PC-3 (cell line): ENCODE measurements at regions not wholly inside any gene's neighbourhood (a gene's known extent, or its start where the extent isn't known, plus 50 kb on each side); places are given as distances from the start of the nearest gene placed in this dataset.

ENCODE experiments used
- ATAC-seq: fragments of 200-7000 bp; cut with Tn5 transposase; 2 replicates; pipeline ENCODE4 v1.9.1; 2020; ENCODE audit warnings: mild to moderate bottlenecking, moderate library complexity
- BruUV-seq: library from RNA; stranded (reverse); fragments of 400-500 nt; replicated peaks from 2 replicates; lab custom pipeline; 2021; lab: Mats Ljungman, UMichigan
- CTCF ChIA-PET: fragments of 300-600 bp; sonication (Branson Sonifier 250); formaldehyde crosslinking; loops from one replicate; lab custom pipeline; 2022; ENCODE audit warnings: antibody characterized with exemption; lab: Charles Lee
- POLR2A ChIA-PET: fragments of 300-600 bp; sonication (Branson Sonifier 250); formaldehyde crosslinking; loops from one replicate; lab custom pipeline; 2022; ENCODE audit warnings: antibody characterized with exemption; ENCODE audit not compliant: unreplicated experiment; lab: Charles Lee
- DNase-seq: peaks from one replicate; pipeline ENCODE4 v3.0.0-alpha.2; 2015
- H2AFZ ChIP-seq: fragments of 300-600 bp; sonication (generic); 2 replicates; pipeline ENCODE4 v1.6.0; 2016; ENCODE audit warnings: antibody characterized with exemption, low read length
- H3F3A ChIP-seq: fragments of 300-600 bp; sonication (generic); one replicate; pipeline ENCODE4 v1.6.0; 2017; ENCODE audit warnings: antibody characterized with exemption, low read length, control low read depth, mild to moderate bottlenecking; ENCODE audit not compliant: unreplicated experiment
- H3K27ac ChIP-seq: fragments of 300-600 bp; sonication (generic); 2 replicates; pipeline ENCODE4 v1.5.1; 2016; ENCODE audit warnings: mild to moderate bottlenecking, low read length
- H3K27me3 ChIP-seq: fragments of 300-600 bp; sonication (generic); 2 replicates; pipeline ENCODE4 v1.6.1; 2016; ENCODE audit warnings: low read length, mixed read lengths
- H3K36me3 ChIP-seq: fragments of 300-600 bp; sonication (generic); 2 replicates; pipeline ENCODE4 v1.6.1; 2016; ENCODE audit warnings: low read depth, mixed run types, low read length, mixed read lengths
- H3K4me1 ChIP-seq: fragments of 300-600 bp; sonication (generic); 2 replicates; pipeline ENCODE4 v1.5.1; 2016; ENCODE audit warnings: low read length; ENCODE audit not compliant: insufficient read depth
- H3K4me2 ChIP-seq: fragments of 300-600 bp; sonication (generic); 2 replicates; pipeline ENCODE4 v1.6.0; 2016; ENCODE audit warnings: low read length
- H3K4me3 ChIP-seq: fragments of 300-600 bp; sonication (generic); 2 replicates; pipeline ENCODE4 v1.5.1; 2016; ENCODE audit warnings: mild to moderate bottlenecking, low read length, mixed read lengths
- H3K79me2 ChIP-seq: fragments of 300-600 bp; sonication (generic); 2 replicates; pipeline ENCODE4 v1.6.1; 2017; ENCODE audit warnings: low read length, mixed read lengths
- H3K9ac ChIP-seq: fragments of 300-600 bp; sonication (generic); 2 replicates; pipeline ENCODE4 v1.6.0; 2016; ENCODE audit warnings: mild to moderate bottlenecking, low read length
- H3K9me2 ChIP-seq: fragments of 300-600 bp; sonication (generic); replicated peaks from 2 replicates; pipeline ENCODE4 v1.6.1; 2016; ENCODE audit warnings: mixed run types, low read length, mixed read lengths
- H3K9me3 ChIP-seq: fragments of 300-600 bp; sonication (generic); 2 replicates; pipeline ENCODE4 v1.6.1; 2016; ENCODE audit warnings: low read length, mixed read lengths
- H4K20me1 ChIP-seq: fragments of 300-600 bp; sonication (generic); 2 replicates; pipeline ENCODE4 v1.6.1; 2016; ENCODE audit warnings: low read length, mixed read lengths
- EZH2 ChIP-seq: fragments of 300-600 bp; sonication (generic); IDR thresholded peaks from one replicate; pipeline ENCODE4 v1.6.1; 2017; ENCODE audit warnings: antibody characterized with exemption, mild to moderate bottlenecking, low read length; ENCODE audit not compliant: unreplicated experiment
- EZH2phosphoT487 ChIP-seq: fragments of 300-600 bp; sonication (generic); IDR thresholded peaks from 2 replicates; pipeline ENCODE4 v1.6.1; 2018; ENCODE audit warnings: mild to moderate bottlenecking, antibody characterized with exemption, low read length, borderline replicate concordance
- intact Hi-C: fragments of 100-400 bp; cut with micrococcal nuclease; formaldehyde crosslinking; loops from 2 replicates; pipeline ENCODE4 v1.9.0; 2023
- TF ChIP-seq, protein P1 (sequence below): fragments of 300-600 bp; sonication (generic); conservative IDR thresholded peaks from 2 replicates; pipeline ENCODE4 v1.5.1; 2017; ENCODE audit warnings: antibody characterized with exemption, low read depth, mild to moderate bottlenecking, low read length

DNA sequence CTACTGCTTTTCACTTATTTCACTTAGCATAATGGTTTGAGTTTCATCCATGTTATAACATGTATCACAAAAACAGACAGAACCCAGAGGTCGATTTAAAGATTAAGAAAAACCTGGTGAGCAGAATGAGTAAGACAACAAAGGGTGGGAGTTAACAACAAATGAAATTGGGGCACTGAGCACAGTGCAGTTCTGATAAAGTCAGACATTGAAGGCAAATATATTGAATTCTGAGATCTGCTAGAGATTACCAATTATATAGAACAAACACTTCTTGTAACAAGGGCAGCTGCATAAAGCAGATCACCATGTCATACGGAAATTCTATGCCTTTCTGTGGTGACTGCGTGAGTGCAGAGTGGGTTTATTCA lies 517.3 kb upstream of the RORB start:
- no peaks in the 10 kb centered on the region for H3K79me2 ChIP-seq
- TF ChIP-seq, protein P1, sequence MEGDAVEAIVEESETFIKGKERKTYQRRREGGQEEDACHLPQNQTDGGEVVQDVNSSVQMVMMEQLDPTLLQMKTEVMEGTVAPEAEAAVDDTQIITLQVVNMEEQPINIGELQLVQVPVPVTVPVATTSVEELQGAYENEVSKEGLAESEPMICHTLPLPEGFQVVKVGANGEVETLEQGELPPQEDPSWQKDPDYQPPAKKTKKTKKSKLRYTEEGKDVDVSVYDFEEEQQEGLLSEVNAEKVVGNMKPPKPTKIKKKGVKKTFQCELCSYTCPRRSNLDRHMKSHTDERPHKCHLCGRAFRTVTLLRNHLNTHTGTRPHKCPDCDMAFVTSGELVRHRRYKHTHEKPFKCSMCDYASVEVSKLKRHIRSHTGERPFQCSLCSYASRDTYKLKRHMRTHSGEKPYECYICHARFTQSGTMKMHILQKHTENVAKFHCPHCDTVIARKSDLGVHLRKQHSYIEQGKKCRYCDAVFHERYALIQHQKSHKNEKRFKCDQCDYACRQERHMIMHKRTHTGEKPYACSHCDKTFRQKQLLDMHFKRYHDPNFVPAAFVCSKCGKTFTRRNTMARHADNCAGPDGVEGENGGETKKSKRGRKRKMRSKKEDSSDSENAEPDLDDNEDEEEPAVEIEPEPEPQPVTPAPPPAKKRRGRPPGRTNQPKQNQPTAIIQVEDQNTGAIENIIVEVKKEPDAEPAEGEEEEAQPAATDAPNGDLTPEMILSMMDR = no peak
- TF ChIP-seq EZH2phosphoT487 (no peak), EZH2 (no peak)
- H3K9me3 ChIP-seq = no peaks in the 10 kb centered on the region
- no TSS peak for BruUV-seq
- intact Hi-C loops = no loop called here
- no peaks in the 10 kb centered on the region for H3K9me2 ChIP-seq
- H3K27ac ChIP-seq = no peak overlapping the region
- H2AFZ ChIP-seq = no peak overlapping the region
- DNase-seq (no peak), ATAC-seq (no peak)
- H3K36me3 ChIP-seq = no peaks in the 10 kb centered on the region
- H3K4me2 ChIP-seq = no peak overlapping the region
- no peaks in the 10 kb centered on the region for H3F3A ChIP-seq
- H4K20me1 ChIP-seq = no peaks in the 10 kb centered on the region
- CTCF ChIA-PET = no interaction called here
- H3K4me1 ChIP-seq = no peaks in the 10 kb centered on the region
- H3K27me3 ChIP-seq = no peaks in the 10 kb centered on the region
- H3K9ac ChIP-seq = no peak overlapping the region
- no peak overlapping the region for H3K4me3 ChIP-seq
- POLR2A ChIA-PET = no interaction called here

- Histone ChIP-seq H3K79me2 (no peaks in the 10 kb centered on the region), H2AFZ (no peak overlapping the region), H3K9me3 (no peaks in the 10 kb centered on the region), H3K36me3 (no peaks in the 10 kb centered on the region), H3K9ac (no peak overlapping the region), H4K20me1 (no peaks in the 10 kb centered on the region), H3K27ac (no peak overlapping the region), H3K4me2 (no peak overlapping the region), H3K27me3 (no peaks in the 10 kb centered on the region), H3F3A (no peaks in the 10 kb centered on the region), H3K4me1 (no peaks in the 10 kb centered on the region), H3K4me3 (no peak overlapping the region), H3K9me2 (no peaks in the 10 kb centered on the region)
- ChIA-PET CTCF (no interaction called here), POLR2A (no interaction called here)
- DNase-seq = no peak
- TF ChIP-seq, protein P1 = no peak
- TF ChIP-seq EZH2 = no peak
- TF ChIP-seq EZH2phosphoT487 = no peak
- intact Hi-C loops = no loop called here
- no TSS peak for BruUV-seq
- no peak for ATAC-seq
Measured at GRCh38 chr9:73980754-73981153, 516.4 kb upstream of the RORB start.

DNA sequence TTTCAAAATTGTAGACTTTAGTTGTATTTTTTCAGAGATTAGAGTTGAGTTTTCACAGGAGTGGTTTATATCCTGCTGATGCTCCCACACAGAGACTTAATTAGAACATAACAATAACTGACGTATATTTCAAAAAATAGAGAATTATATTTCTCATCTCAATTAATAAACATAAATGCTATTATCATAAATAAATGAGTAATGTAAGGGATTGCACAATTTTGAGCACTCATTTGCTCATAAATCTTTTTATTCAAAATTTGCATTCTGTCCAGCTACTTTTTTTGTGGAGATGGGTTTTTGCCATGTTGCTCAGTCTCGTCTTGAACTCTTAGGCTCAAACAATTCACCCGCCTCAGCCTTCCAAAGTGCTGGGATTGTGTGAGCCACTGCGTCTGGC lies 515.7 kb upstream of the RORB start:
- intact Hi-C loops = no loop called here
- ATAC-seq (no peak), DNase-seq (no peak)
- BruUV-seq = no TSS peak
- Histone ChIP-seq H3K4me1 (no peaks in the 10 kb centered on the region), H3F3A (no peaks in the 10 kb centered on the region), H3K4me2 (no peak overlapping the region), H4K20me1 (no peaks in the 10 kb centered on the region), H3K4me3 (no peak overlapping the region), H3K27me3 (no peaks in the 10 kb centered on the region), H3K36me3 (no peaks in the 10 kb centered on the region), H3K9me3 (no peaks in the 10 kb centered on the region), H3K9me2 (no peaks in the 10 kb centered on the region), H2AFZ (no peak overlapping the region), H3K9ac (no peak overlapping the region), H3K27ac (no peak overlapping the region), H3K79me2 (no peaks in the 10 kb centered on the region)
- ChIA-PET POLR2A (no interaction called here), CTCF (no interaction called here)
- TF ChIP-seq EZH2phosphoT487 = no peak
- TF ChIP-seq, protein P1 = no peak
- TF ChIP-seq EZH2 = no peak
